HepG2 (cell line): ENCODE measurements at regions not wholly inside any gene's neighbourhood (a gene's known extent, or its start where the extent isn't known, plus 50 kb on each side); places are given as distances from the start of the nearest gene placed in this dataset.

Experiments
- EZH2 ChIP-seq: conservative IDR thresholded peaks from 2 replicates; pipeline ENCODE4 v1.6.1; 2012; ENCODE audit warnings: mild to moderate bottlenecking, low read depth, low read length, moderate library complexity
- FOXA1 ChIP-seq, 2 experiments: fragments of 450-650 bp in 1 of 2; sonication (generic) in 1 of 2; formaldehyde crosslinking in 1 of 2; IDR thresholded peaks; 2 replicates each; pipeline versions ENCODE4 v1.4.0 to v1.6.1; 2016 to 2020; ENCODE audit warnings: missing genetic modification reagents in 1 of 2
- KDM5A ChIP-seq: fragments of 200-600 bp; sonication (generic); IDR thresholded peaks from 2 replicates; pipeline ENCODE4 v1.7.0; 2018; ENCODE audit warnings: antibody characterized with exemption, mild to moderate bottlenecking, low read length, borderline replicate concordance
- MTF2 ChIP-seq: sonication (generic); formaldehyde crosslinking; IDR thresholded peaks from 2 replicates; pipeline ENCODE4 v1.5.0; 2020; ENCODE audit warnings: missing genetic modification reagents, borderline replicate concordance
- TF ChIP-seq, protein P1 (sequence below): sonication (generic); formaldehyde crosslinking; IDR thresholded peaks from 2 replicates; pipeline ENCODE4 v1.5.0; 2020; ENCODE audit warnings: mild to moderate bottlenecking, missing genetic modification reagents, moderate library complexity
- TF ChIP-seq, protein P2 (sequence below): sonication (generic); formaldehyde crosslinking; IDR thresholded peaks from 2 replicates; pipeline ENCODE4 v1.8.1; 2022; ENCODE audit warnings: low read depth, mild to moderate bottlenecking, missing genetic modification reagents
- TF ChIP-seq, protein P3 (sequence below): sonication (generic); formaldehyde crosslinking; IDR thresholded peaks from 2 replicates; pipeline ENCODE4; 2020; ENCODE audit warnings: missing genetic modification reagents, mild to moderate bottlenecking, borderline replicate concordance
- TF ChIP-seq, protein P4 (sequence below): sonication (generic); formaldehyde crosslinking; IDR thresholded peaks from 2 replicates; pipeline ENCODE4 v1.4.0; 2020; ENCODE audit warnings: mild to moderate bottlenecking, missing genetic modification reagents
- TF ChIP-seq, protein P5 (sequence below): IDR thresholded peaks from 2 replicates; pipeline ENCODE4 v1.6.1; 2012; ENCODE audit warnings: inconsistent platforms

DNA sequence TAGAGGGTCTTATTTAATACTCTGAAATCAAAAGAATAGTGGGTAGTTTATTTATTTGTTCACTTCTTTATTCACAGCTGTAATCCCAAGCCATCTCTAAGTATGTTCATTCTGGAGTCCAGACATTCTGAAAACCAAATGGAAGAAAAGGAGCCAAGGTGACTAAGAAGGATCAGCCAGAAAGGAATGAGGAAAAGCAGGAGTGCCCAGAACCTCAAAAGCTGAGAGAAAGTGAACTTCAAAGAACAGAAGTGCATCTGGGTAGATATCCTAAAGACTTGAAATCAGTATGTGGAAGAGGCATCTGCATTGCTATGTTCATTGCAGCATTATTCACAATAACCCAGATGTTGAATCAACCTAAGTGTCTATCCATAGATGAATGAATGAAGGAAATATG is 94.8 kb downstream of the VIP start:
- TF ChIP-seq, protein P1, sequence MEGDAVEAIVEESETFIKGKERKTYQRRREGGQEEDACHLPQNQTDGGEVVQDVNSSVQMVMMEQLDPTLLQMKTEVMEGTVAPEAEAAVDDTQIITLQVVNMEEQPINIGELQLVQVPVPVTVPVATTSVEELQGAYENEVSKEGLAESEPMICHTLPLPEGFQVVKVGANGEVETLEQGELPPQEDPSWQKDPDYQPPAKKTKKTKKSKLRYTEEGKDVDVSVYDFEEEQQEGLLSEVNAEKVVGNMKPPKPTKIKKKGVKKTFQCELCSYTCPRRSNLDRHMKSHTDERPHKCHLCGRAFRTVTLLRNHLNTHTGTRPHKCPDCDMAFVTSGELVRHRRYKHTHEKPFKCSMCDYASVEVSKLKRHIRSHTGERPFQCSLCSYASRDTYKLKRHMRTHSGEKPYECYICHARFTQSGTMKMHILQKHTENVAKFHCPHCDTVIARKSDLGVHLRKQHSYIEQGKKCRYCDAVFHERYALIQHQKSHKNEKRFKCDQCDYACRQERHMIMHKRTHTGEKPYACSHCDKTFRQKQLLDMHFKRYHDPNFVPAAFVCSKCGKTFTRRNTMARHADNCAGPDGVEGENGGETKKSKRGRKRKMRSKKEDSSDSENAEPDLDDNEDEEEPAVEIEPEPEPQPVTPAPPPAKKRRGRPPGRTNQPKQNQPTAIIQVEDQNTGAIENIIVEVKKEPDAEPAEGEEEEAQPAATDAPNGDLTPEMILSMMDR (CRISPR knock-in tag) = no peak
- TF ChIP-seq, protein P2, sequence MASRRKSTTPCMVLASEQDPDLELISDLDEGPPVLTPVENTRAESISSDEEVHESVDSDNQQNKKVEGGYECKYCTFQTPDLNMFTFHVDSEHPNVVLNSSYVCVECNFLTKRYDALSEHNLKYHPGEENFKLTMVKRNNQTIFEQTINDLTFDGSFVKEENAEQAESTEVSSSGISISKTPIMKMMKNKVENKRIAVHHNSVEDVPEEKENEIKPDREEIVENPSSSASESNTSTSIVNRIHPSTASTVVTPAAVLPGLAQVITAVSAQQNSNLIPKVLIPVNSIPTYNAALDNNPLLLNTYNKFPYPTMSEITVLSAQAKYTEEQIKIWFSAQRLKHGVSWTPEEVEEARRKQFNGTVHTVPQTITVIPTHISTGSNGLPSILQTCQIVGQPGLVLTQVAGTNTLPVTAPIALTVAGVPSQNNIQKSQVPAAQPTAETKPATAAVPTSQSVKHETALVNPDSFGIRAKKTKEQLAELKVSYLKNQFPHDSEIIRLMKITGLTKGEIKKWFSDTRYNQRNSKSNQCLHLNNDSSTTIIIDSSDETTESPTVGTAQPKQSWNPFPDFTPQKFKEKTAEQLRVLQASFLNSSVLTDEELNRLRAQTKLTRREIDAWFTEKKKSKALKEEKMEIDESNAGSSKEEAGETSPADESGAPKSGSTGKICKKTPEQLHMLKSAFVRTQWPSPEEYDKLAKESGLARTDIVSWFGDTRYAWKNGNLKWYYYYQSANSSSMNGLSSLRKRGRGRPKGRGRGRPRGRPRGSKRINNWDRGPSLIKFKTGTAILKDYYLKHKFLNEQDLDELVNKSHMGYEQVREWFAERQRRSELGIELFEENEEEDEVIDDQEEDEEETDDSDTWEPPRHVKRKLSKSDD (CRISPR knock-in tag) = no peak
- TF ChIP-seq FOXA1 (IDR thresholded peaks at IDR 0.05) (no peak), FOXA1 (CRISPR knock-in tag; IDR thresholded peaks at IDR 0.05) (no peak), MTF2 (no peak), KDM5A (no peak), EZH2 (no peak)
- TF ChIP-seq, protein P3, sequence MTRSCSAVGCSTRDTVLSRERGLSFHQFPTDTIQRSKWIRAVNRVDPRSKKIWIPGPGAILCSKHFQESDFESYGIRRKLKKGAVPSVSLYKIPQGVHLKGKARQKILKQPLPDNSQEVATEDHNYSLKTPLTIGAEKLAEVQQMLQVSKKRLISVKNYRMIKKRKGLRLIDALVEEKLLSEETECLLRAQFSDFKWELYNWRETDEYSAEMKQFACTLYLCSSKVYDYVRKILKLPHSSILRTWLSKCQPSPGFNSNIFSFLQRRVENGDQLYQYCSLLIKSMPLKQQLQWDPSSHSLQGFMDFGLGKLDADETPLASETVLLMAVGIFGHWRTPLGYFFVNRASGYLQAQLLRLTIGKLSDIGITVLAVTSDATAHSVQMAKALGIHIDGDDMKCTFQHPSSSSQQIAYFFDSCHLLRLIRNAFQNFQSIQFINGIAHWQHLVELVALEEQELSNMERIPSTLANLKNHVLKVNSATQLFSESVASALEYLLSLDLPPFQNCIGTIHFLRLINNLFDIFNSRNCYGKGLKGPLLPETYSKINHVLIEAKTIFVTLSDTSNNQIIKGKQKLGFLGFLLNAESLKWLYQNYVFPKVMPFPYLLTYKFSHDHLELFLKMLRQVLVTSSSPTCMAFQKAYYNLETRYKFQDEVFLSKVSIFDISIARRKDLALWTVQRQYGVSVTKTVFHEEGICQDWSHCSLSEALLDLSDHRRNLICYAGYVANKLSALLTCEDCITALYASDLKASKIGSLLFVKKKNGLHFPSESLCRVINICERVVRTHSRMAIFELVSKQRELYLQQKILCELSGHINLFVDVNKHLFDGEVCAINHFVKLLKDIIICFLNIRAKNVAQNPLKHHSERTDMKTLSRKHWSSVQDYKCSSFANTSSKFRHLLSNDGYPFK (CRISPR knock-in tag) = no peak
- TF ChIP-seq, protein P4, sequence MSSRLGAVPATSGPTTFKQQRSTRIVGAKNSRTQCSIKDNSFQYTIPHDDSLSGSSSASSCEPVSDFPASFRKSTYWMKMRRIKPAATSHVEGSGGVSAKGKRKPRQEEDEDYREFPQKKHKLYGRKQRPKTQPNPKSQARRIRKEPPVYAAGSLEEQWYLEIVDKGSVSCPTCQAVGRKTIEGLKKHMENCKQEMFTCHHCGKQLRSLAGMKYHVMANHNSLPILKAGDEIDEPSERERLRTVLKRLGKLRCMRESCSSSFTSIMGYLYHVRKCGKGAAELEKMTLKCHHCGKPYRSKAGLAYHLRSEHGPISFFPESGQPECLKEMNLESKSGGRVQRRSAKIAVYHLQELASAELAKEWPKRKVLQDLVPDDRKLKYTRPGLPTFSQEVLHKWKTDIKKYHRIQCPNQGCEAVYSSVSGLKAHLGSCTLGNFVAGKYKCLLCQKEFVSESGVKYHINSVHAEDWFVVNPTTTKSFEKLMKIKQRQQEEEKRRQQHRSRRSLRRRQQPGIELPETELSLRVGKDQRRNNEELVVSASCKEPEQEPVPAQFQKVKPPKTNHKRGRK (CRISPR knock-in tag) = no peak
- TF ChIP-seq, protein P5, sequence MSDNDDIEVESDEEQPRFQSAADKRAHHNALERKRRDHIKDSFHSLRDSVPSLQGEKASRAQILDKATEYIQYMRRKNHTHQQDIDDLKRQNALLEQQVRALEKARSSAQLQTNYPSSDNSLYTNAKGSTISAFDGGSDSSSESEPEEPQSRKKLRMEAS = no peak
